Suprapubic skin (tissue), 4 donors: ENCODE measurements at regions not wholly inside any gene's neighbourhood (a gene's known extent, or its start where the extent isn't known, plus 50 kb on each side); places are given as distances from the start of the nearest gene placed in this dataset.

Experiments
- DNase-seq, 2 donors: peaks; one replicate each; pipeline ENCODE4 v3.0.0-alpha.2; 2019; ENCODE audit warnings: low spot score in 2 of 2
- H3K27ac ChIP-seq: fragments of 200-600 bp; sonication (generic); one replicate; pipeline ENCODE4 v1.5.1; 2019
- H3K27me3 ChIP-seq: fragments of 200-600 bp; sonication (generic); one replicate; pipeline ENCODE4 v1.5.1; 2019
- H3K36me3 ChIP-seq: fragments of 200-600 bp; sonication (generic); one replicate; pipeline ENCODE4 v1.5.1; 2019
- H3K4me1 ChIP-seq: fragments of 200-600 bp; sonication (generic); one replicate; pipeline ENCODE4 v1.5.1; 2019
- H3K4me3 ChIP-seq: fragments of 200-600 bp; sonication (generic); one replicate; pipeline ENCODE4 v1.5.1; 2019; ENCODE audit warnings: mild to moderate bottlenecking
- H3K9me3 ChIP-seq: fragments of 200-600 bp; sonication (generic); one replicate; pipeline ENCODE4 v1.5.1; 2019
- EP300 ChIP-seq: sonication (generic); formaldehyde crosslinking; IDR thresholded peaks from one replicate; pipeline ENCODE4 v1.6.1; 2017; ENCODE audit warnings: antibody characterized with exemption
- POLR2A ChIP-seq, 2 donors: fragments of 450-650 bp; IDR thresholded peaks; one replicate each; pipeline ENCODE4 v1.6.1; 2017; ENCODE audit warnings: antibody characterized with exemption in 2 of 2, mild to moderate bottlenecking in 2 of 2, moderate library complexity in 2 of 2
- POLR2AphosphoS5 ChIP-seq, 3 donors: sonication (generic); formaldehyde crosslinking; IDR thresholded peaks; one replicate each; pipeline ENCODE4 v1.6.1; 2017; ENCODE audit warnings: antibody characterized with exemption in 3 of 3
- WGBS: methylation state at CpG from one replicate; pipeline ENCODE4 v1.1.5; 2018; 5-methylcytosine and 5-hydroxymethylcytosine counted together
- TF ChIP-seq, protein P1 (sequence below), 2 donors: fragments of 200-600 bp in 1 of 2; fragments of 450-650 bp in 1 of 2; sonication (generic) in 1 of 2; IDR thresholded peaks; one replicate each; pipeline ENCODE4 v1.5.1; 2016 to 2019; ENCODE audit warnings: antibody characterized with exemption in 2 of 2, mild to moderate bottlenecking in 1 of 2, moderate library complexity in 1 of 2

DNA sequence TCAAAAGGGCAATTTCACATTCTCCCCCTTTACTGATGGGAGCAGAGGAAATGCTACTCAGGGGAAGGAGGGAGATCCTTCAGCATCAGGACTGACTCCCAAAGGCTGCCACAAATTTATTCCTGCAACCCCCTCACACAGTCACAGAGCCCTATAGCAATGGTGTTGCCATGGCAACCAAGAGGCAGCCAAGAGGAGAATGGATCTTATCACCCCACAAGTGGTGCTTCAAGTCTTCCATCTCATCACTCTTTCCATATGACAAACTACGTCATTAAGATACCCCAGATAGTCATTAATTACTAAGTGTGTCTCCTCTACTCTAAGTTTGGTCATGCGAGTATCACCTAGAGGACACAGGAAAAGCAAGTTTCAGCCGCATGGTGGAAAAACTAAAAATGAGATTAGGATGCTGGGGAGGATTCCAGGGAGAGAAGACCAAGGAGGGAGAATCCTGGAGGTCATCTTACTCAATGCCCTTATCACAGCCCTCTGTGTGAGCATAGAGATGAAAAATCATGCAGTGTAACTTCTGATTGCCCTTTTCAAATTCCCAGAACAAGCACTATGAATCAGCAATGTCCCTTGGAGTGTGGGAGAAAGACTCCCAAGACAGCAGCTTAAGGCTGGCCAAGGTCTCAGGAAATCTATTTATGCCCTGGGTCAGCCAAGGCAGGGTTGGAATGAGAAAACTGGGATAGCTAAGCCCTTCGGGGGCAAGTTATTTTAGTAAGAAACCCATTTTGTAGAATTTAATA is 885.7 kb upstream of the KLHL29 start:
- peaks cover 7% of the 10 kb centered on the region for H3K4me1 ChIP-seq
- TF ChIP-seq, protein P1, sequence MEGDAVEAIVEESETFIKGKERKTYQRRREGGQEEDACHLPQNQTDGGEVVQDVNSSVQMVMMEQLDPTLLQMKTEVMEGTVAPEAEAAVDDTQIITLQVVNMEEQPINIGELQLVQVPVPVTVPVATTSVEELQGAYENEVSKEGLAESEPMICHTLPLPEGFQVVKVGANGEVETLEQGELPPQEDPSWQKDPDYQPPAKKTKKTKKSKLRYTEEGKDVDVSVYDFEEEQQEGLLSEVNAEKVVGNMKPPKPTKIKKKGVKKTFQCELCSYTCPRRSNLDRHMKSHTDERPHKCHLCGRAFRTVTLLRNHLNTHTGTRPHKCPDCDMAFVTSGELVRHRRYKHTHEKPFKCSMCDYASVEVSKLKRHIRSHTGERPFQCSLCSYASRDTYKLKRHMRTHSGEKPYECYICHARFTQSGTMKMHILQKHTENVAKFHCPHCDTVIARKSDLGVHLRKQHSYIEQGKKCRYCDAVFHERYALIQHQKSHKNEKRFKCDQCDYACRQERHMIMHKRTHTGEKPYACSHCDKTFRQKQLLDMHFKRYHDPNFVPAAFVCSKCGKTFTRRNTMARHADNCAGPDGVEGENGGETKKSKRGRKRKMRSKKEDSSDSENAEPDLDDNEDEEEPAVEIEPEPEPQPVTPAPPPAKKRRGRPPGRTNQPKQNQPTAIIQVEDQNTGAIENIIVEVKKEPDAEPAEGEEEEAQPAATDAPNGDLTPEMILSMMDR (IDR thresholded peaks at IDR 0.05) = no peak
- TF ChIP-seq EP300 = no peak
- peak in 1 of 3 donors; percentile 24 for TF ChIP-seq POLR2AphosphoS5 (IDR thresholded peaks at IDR 0.05)
- no peak for TF ChIP-seq POLR2A (IDR thresholded peaks at IDR 0.05)
- DNase-seq = no peak
- peak overlapping the region; percentile 82 for H3K27ac ChIP-seq
- no peaks in the 10 kb centered on the region for H3K27me3 ChIP-seq
- WGBS = 69% methylated on average over 4 of the region's 4 CpGs
- no peaks in the 10 kb centered on the region for H3K9me3 ChIP-seq
- H3K36me3 ChIP-seq = no peaks in the 10 kb centered on the region
- no peak overlapping the region for H3K4me3 ChIP-seq

GRCh38 chr2:22500555-22500935 is 884.4 kb upstream of the KLHL29 start:
- H3K4me1 ChIP-seq = peaks cover 7% of the 10 kb centered on the region
- no peaks in the 10 kb centered on the region for H3K9me3 ChIP-seq
- TF ChIP-seq EP300 = no peak
- no peak for TF ChIP-seq POLR2AphosphoS5 (IDR thresholded peaks at IDR 0.05)
- TF ChIP-seq POLR2A (IDR thresholded peaks at IDR 0.05) = no peak
- TF ChIP-seq, protein P1 (IDR thresholded peaks at IDR 0.05) = no peak
- no peak for DNase-seq
- WGBS = 86% methylated on average over 1 of the region's 1 CpG
- no peak overlapping the region for H3K4me3 ChIP-seq
- H3K27ac ChIP-seq = peak overlapping the region; percentile 82
- no peaks in the 10 kb centered on the region for H3K27me3 ChIP-seq
- no peaks in the 10 kb centered on the region for H3K36me3 ChIP-seq

GRCh38 chr2:22501851-22502250 is 883.1 kb upstream of the KLHL29 start:
- Histone ChIP-seq H3K4me1 (peaks cover 7% of the 10 kb centered on the region), H3K36me3 (no peaks in the 10 kb centered on the region), H3K27me3 (no peaks in the 10 kb centered on the region), H3K9me3 (no peaks in the 10 kb centered on the region), H3K4me3 (no peak overlapping the region), H3K27ac (no peak overlapping the region)
- WGBS = 87% methylated on average over 2 of the region's 2 CpGs
- DNase-seq = no peak
- TF ChIP-seq POLR2A (IDR thresholded peaks at IDR 0.05) (no peak), POLR2AphosphoS5 (IDR thresholded peaks at IDR 0.05) (no peak), EP300 (no peak)
- TF ChIP-seq, protein P1 (IDR thresholded peaks at IDR 0.05) = no peak

- H3K4me3 ChIP-seq = no peak overlapping the region
- H3K27me3 ChIP-seq = no peaks in the 10 kb centered on the region
- no peaks in the 10 kb centered on the region for H3K4me1 ChIP-seq
- WGBS = 85% methylated on average over 4 of the region's 4 CpGs
- H3K9me3 ChIP-seq = no peaks in the 10 kb centered on the region
- TF ChIP-seq, protein P1 (IDR thresholded peaks at IDR 0.05) = no peak
- TF ChIP-seq POLR2AphosphoS5 (IDR thresholded peaks at IDR 0.05) (no peak), EP300 (no peak), POLR2A (IDR thresholded peaks at IDR 0.05) (no peak)
- no peak overlapping the region for H3K27ac ChIP-seq
- no peak for DNase-seq
- no peaks in the 10 kb centered on the region for H3K36me3 ChIP-seq
These were observed 871.4 kb upstream of the KLHL29 start for GRCh38 chr2:22513563-22513962.

- no peak overlapping the region for H3K4me3 ChIP-seq
- DNase-seq = no peak
- H3K27me3 ChIP-seq = no peaks in the 10 kb centered on the region
- no peak overlapping the region for H3K27ac ChIP-seq
- H3K4me1 ChIP-seq = no peaks in the 10 kb centered on the region
- no peaks in the 10 kb centered on the region for H3K36me3 ChIP-seq
- WGBS = 49% methylated on average over 1 of the region's 1 CpG
- H3K9me3 ChIP-seq = no peaks in the 10 kb centered on the region
- TF ChIP-seq EP300 (no peak), POLR2A (IDR thresholded peaks at IDR 0.05) (no peak), POLR2AphosphoS5 (IDR thresholded peaks at IDR 0.05) (no peak)
- TF ChIP-seq, protein P1 (IDR thresholded peaks at IDR 0.05) = no peak
These were observed 867.8 kb upstream of the KLHL29 start for GRCh38 chr2:22517141-22517540.
